Kidney tubule cell (primary cell): ENCODE measurements at regions not wholly inside any gene's neighbourhood (a gene's known extent, or its start where the extent isn't known, plus 50 kb on each side); places are given as distances from the start of the nearest gene placed in this dataset.
"Not testable (repeated sequence)": the region's sequence is repeated elsewhere in the genome, so short reads cannot be mapped to it uniquely, and the experiment has no call there.

Source experiments
- DNase-seq: peaks from one replicate; pipeline ENCODE4 v3.0.0-alpha.2; 2018; ENCODE audit warnings: low spot score

DNA sequence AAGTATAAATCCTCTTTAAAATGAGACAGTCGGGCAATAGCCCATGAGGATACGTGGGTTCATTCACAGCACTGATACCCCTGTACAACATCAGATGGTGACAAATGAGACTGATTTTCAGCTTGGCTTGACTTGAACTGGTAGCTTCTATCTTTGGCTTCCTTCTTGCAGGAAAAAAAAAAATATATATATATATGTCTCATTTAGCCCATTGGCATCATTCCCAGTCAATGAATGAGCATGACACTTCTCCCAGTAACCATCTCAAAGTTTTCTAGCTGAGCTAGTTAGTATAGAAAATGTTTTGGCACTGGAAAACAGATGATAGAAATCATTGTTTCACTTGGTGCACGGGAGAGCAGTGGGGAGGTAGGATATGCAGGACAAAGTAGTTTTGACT, 222.5 kb upstream of the TAS2R1 start:
- DNase-seq = no peak

- peak; percentile 76 for DNase-seq
Measured at GRCh38 chr5:9851458-9851857, 221.3 kb upstream of the TAS2R1 start.

DNA sequence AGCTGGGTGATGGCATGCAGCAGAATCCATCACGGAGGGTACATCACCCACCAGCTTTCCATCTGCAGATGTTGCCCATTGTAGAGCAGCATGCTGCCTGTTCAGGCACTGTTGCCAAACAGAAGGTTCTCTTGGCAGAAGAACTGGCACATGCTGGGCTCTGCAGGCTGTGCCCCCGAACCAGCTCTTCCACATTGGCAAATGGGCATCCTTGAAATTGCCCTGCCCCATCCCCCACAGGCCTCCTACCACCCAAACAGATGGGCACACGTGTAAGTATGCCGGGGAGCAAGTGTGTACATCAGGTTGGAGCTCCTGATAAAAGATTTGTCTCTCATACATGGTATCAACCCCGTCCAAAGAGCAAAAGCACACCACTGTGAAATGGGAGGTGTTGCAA, 220.3 kb upstream of the TAS2R1 start:
- no peak for DNase-seq

DNA sequence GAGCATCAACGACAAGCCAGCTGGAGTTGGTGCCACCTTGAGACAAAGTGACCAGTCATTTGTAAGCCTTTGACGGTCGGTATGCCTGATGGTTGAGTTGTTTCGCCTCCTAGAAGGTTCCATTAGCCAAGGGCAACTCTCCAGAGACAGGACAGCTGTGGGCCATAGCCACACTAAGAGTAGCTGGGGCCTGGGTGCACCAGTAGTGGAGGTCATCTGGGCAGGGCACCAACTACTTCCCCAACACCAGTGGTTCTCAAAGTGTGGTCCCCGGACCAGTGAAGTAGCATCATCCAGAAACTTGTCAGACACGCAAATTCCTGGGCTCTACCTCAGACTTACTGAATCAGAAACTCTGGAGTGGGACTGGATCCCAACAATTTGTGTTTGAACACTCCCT, 217.5 kb upstream of the TAS2R1 start:
- no peak for DNase-seq

GRCh38 chr5:9845185-9845584, 215.0 kb upstream of the TAS2R1 start:
- DNase-seq = no peak

DNA sequence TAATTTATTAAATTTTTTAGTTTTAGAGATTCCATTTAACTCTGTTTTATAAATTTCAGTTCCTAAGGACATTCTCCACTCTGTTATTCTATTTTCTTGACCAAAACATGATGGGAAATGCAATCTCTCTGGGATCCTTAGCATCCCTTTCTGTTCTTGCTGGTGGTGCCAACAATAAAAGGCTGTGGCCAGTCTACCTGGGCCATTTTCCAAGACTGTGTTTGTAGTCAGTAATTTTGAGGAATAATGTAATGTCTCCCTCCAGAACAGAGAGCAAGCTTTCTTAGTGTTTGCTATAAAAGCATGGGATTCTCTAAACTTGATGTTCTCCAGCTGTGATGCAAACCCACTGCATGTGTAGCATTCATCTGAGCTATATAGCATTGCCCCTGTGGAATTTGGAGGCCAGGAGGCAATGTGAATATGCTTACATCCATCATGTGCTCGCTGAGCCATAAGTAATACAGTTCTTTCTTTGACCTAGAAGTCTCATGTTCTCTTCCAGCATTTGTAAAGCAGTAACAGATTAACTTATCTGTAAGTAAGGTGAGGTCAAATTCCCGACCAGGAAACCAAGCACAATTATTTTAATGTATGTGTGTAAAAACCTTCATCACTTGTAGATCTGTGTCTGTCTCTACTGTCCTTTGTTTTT, 211.5 kb upstream of the TAS2R1 start:
- no peak for DNase-seq

GRCh38 chr5:9838916-9839315, 208.8 kb upstream of the TAS2R1 start:
- no peak for DNase-seq

DNA sequence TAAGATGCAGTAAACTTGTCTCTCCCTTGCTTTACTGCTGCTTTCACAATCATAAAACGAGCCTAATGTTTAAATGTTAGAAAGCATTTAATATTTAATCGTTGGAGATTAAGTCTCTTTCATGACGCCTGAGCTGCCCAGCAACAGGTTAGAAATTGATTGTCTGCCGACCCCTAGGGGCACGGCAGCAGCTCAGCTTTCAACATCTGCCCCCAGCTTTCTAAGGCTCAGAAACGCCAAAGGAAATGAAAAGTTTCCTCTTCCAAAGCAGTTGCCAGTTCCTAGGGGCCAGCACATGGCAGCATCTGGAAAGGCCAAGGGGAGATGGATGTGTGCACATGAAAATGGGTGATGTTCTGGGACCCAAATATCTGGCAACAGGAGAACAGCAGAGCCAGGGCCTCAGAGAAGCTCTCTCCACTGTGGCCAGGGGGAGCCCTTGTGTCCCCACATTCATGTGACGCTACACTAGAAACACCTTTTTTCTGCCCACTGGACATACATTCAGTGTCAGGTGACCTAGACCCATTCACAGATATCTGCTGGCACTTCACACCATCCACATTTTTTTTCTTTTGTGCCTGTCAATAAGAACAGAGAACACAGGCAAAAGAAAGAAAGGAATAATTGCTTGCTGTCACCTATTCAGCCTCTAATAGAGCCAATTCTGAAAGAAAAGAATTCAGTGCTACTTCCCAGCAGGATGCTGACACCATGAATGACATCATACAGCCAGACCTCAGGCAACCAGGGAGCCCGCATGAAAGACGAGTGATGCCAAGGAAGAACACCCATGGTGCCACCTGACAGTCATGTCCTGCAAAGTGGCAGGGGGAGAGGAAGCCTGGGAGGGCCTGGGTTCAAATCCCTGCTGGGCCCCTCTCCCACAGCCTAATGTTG, 205.0 kb upstream of the TAS2R1 start:
- DNase-seq = no peak

DNA sequence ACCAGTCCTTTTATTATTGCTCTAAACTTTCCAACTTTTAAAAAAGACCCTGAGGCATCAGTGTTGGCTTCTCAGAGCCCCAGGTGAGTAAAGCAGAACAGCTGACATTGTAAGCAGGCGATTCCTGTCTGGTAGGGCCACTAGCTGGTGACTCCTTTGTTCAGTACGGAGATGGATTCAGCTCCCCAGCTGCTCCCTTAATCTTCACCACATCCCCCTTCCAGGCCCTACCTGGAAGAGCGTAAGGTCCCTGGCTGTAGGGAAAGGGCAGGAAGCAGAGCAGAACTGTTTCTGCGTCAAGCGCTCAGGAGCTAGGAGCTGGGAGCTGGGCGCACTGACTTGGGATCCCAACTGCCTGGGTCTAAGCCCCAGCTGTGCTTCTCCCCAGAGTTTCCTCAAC, 203.7 kb upstream of the TAS2R1 start:
- DNase-seq = no peak

DNA sequence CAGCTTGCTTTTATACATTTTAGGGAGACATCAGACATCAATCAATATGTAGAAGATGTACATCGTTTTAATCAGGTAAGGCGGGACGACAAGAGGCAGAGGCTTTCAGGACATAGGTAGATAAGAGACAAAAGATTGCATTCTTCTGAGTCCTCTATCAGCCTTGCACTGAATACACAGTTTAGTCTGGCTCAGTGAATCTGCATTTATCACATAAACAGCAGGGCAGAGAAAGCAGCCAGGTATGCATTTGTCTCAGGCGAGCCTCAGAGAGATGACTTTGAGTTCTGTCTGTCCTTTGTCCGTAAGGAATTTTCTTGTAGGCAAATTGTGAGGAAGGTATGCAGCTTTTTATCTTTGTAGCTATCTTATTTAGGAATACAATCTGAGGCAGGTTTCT, 202.8 kb upstream of the TAS2R1 start:
- no peak for DNase-seq

GRCh38 chr5:9831823-9832222, 201.7 kb upstream of the TAS2R1 start:
- no peak for DNase-seq

DNA sequence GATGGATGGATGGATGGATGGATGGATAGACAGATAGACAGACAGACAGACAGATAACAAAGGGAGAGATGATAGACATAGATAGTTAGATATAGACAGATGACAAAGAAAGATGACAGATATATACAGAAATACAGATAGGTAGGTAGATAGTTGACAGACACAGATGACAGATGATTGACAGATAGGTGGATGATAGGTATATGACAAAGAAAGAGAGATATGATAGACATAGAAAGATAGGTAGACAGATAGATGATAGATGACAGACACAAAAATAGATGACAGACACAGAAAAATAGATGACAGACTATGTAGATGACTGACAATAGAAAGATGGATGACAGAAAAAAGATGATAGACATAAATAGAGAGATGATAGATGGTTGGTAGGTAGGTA, 200.0 kb upstream of the TAS2R1 start:
- DNase-seq = no peak

- DNase-seq = peak; percentile 6
Measured at GRCh38 chr5:9829621-9830020, 199.5 kb upstream of the TAS2R1 start.

DNA sequence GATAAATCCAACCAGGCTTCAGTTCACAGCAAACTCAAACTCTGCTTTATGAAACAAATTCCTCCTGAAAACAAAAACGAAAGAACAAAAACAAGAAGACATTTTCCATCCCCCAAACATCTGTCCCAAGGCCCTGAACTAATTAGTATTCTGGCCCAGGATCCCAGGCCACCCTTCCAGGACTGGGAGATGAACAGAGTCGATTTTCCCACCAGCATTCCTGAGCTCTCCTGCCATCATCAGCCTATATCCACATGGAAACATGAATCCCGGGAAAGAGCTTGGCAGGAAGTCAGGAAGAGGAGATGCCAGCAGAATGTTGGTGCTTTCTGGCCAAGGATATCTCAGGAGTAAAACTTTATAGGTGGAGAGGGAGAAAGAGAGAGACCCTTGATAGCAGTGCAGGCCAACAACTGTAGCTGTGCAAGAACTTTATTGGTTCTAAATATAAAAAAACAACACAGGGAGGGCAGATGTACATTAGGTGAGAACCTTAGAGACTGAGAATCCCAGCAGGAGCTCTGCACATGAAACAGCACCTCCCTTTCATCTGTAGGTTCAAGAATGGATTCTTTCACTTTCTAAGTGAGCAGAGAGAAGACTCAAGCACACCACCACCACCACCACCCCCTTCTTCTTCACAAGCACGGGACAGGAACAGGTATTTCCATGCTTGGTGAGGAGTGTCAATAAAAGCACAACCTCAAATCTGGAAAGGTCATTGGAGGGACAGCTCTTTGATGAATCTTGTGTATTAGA, 190.7 kb upstream of the TAS2R1 start:
- no peak for DNase-seq

DNA sequence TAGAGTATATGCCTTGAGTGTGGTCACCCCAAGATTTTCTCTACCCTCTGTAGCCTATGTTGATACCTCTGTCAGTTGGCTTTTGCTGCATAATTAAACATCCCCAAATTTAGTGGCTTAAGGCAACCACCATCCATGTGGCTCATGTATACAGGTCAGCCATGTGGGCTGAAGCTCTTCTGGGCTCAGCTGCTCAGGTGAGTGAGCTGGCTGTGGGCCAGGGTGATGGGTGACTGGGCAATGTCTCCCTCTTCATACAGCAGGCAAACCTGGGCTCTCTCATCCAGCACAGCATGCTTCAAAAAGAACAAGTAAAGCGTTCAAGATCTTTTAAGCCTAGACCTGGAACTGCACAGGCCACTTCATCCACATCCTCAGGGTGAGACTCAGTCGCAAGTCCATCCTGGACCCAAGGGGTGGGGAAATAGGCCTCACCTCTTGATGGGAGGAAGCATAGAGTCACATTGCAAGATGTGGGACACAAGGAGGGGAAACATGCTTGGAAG, 188.2 kb upstream of the TAS2R1 start:
- no peak for DNase-seq

DNA sequence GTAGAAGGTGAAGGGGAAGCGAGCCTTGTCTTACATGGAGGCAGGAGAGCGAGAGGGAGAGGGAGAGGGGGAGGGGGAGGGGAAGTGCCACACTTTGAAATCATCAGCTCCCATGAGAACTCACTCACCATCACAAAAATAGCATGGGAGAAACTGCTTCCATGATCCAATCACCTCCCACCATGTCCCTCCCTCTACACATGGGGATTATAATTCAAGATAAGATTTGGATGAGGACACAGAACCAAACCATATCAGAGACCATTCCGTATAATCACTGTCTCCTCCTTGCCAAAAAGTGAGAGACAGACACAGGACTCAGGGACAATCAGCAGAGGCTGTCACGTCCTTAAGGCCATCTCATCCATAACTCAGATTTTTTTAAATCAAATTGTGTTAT, 187.7 kb upstream of the TAS2R1 start:
- no peak for DNase-seq

DNA sequence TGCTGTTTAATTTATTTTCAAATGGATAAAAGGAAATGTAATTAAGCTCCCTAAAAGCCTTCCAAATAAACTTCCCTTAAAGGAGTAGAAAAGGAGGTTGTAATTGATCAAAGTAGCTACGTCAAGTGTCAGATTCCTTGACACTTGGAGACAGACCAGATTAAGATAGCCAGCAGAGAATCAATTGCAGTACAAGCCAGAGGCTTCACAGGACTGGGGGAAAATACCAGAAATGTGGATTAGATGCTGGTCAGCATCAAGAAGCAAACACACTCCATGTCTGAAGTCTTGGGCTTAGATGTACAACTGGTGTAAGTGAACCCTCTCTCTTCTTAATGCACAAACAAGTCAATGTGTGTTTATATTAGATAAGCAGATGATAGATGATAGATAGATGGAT, 184.9 kb upstream of the TAS2R1 start:
- DNase-seq = no peak

GRCh38 chr5:9813305-9813704, 183.2 kb upstream of the TAS2R1 start:
- DNase-seq = no peak

DNA sequence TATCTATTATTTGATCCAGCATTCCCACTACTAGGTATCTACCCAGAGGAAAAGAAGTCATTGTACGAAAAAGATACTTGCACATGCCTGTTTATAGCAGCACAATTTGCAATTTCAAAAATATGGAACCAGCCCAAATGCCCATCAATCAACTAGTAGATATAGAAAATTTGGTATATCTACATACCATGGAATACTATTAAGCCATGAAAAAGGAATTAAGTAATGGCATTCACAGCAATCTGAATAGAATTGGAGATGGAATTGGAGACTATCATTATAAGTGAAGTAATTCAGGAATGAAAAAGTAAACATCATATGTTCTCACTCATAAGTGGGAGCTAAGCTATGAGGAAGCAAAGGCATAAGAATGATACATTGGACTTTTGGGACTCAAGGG, 177.2 kb upstream of the TAS2R1 start:
- not testable (repeated sequence) for DNase-seq

GRCh38 chr5:9801908-9802307, 171.8 kb upstream of the TAS2R1 start:
- DNase-seq = no peak

GRCh38 chr5:9799606-9800005, 169.5 kb upstream of the TAS2R1 start:
- no peak for DNase-seq

GRCh38 chr5:9790276-9790675, 160.1 kb upstream of the TAS2R1 start:
- DNase-seq = no peak

DNA sequence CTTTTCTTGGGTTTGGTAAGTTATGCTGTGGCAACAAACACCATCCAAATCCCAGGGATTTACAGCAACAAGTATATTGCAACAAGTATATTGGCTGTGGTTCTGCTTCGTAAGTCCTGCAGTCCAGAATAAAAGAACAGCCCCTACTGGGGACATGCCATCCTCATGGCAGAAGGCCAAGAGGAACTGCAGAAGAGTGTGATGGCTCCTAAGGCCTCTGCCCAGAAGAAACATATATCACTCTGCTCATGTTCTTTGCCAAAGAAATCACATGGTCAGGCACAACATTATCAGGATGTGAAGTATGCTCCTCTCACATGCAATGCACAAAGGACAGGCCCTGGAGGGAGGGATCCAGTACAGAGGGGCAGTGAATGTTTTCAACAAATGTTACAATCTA, 159.6 kb upstream of the TAS2R1 start:
- DNase-seq = no peak
